ENCODE measurements at regions not wholly inside any gene's neighbourhood (a gene's known extent, or its start where the extent isn't known, plus 50 kb on each side); places are given as distances from the start of the nearest gene placed in this dataset.

GRCh38 chr5:163379298-163380155 is 57.9 kb upstream of the CCNG1 start:
- Histone ChIP-seq H3K4me3 (replicated peaks in 1 of 4; ENCODE audit: control extremely low read depth in 1 of 4, insufficient read depth in 1 of 4, low read depth in 3 of 4, low read length in 4 of 4) (no peak overlapping the region), H3K9me3 (ENCODE audit: control insufficient read depth, insufficient read depth, low read depth, low read length) (no peaks in the 10 kb centered on the region), H3K36me3 (ENCODE audit: control insufficient read depth, insufficient read depth, low read length) (no peaks in the 10 kb centered on the region), H2AFZ (ENCODE audit: low read length) (no peak overlapping the region), H3K4me1 (ENCODE audit: control insufficient read depth, extremely low read depth, insufficient read depth, low read length) (no peaks in the 10 kb centered on the region), H3K27me3 (ENCODE audit: control insufficient read depth, insufficient read depth, low read length) (no peaks in the 10 kb centered on the region), H3K4me2 (ENCODE audit: extremely low read depth, insufficient read depth, low read length) (no peak overlapping the region), H3K9ac (ENCODE audit: insufficient read depth, low read length) (no peak overlapping the region), H3K79me2 (ENCODE audit: control insufficient read depth, insufficient read depth, low read length) (no peaks in the 10 kb centered on the region), H3K27ac (ENCODE audit: insufficient read depth, low read length) (no peak overlapping the region), H4K20me1 (ENCODE audit: control insufficient read depth, extremely low read depth, insufficient read depth, low read length) (no peaks in the 10 kb centered on the region)
- peak; percentile 90 to 93 for DNase-seq (ENCODE audit: low read depth in 2 of 2)
- TF ChIP-seq EZH2 (IDR thresholded peaks at IDR 0.05; ENCODE audit: low read length, missing control alignments) = no peak
- TF ChIP-seq, protein P1, sequence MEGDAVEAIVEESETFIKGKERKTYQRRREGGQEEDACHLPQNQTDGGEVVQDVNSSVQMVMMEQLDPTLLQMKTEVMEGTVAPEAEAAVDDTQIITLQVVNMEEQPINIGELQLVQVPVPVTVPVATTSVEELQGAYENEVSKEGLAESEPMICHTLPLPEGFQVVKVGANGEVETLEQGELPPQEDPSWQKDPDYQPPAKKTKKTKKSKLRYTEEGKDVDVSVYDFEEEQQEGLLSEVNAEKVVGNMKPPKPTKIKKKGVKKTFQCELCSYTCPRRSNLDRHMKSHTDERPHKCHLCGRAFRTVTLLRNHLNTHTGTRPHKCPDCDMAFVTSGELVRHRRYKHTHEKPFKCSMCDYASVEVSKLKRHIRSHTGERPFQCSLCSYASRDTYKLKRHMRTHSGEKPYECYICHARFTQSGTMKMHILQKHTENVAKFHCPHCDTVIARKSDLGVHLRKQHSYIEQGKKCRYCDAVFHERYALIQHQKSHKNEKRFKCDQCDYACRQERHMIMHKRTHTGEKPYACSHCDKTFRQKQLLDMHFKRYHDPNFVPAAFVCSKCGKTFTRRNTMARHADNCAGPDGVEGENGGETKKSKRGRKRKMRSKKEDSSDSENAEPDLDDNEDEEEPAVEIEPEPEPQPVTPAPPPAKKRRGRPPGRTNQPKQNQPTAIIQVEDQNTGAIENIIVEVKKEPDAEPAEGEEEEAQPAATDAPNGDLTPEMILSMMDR (conservative IDR thresholded peaks at IDR 0.05 in 1 of 2, IDR thresholded peaks at IDR 0.05 in 1 of 2; ENCODE audit: low read depth in 1 of 2, low read length in 2 of 2) = no peak

- no peak for TF ChIP-seq EZH2 (IDR thresholded peaks at IDR 0.05; ENCODE audit: low read length, missing control alignments)
- TF ChIP-seq, protein P1 (conservative IDR thresholded peaks at IDR 0.05 in 1 of 2, IDR thresholded peaks at IDR 0.05 in 1 of 2; ENCODE audit: low read depth in 1 of 2, low read length in 2 of 2) = no peak
Measured at GRCh38 chr5:163381832-163382231, 55.6 kb upstream of the CCNG1 start.

DNA sequence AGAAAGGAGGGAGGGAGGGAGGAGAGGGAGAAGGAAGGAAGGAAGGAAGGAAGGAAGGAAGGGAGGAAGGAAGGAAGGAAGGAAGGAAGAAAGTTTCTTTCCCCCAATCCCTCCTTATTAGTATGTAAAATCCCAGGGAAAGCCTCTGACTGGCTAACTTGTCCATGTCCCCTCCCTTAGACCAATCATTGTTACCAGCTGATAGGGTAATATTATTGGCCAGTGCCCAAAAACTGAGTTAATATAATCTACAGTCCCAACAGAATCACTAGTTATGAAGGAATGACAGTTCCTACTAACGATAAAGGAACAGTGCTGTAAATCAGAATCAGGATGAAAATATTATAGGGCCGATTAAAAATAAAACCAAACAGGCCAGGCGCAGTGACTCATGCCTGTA is 53.6 kb upstream of the CCNG1 start:
- Histone ChIP-seq H3K4me2 (ENCODE audit: extremely low read depth, insufficient read depth, low read length) (no peak overlapping the region), H3K9me3 (ENCODE audit: control insufficient read depth, insufficient read depth, low read depth, low read length) (no peaks in the 10 kb centered on the region), H2AFZ (ENCODE audit: low read length) (no peak overlapping the region), H4K20me1 (ENCODE audit: control insufficient read depth, extremely low read depth, insufficient read depth, low read length) (no peaks in the 10 kb centered on the region), H3K9ac (ENCODE audit: insufficient read depth, low read length) (no peak overlapping the region), H3K27ac (ENCODE audit: insufficient read depth, low read length) (no peak overlapping the region), H3K79me2 (ENCODE audit: control insufficient read depth, insufficient read depth, low read length) (no peaks in the 10 kb centered on the region), H3K4me3 (replicated peaks in 1 of 4; ENCODE audit: control extremely low read depth in 1 of 4, insufficient read depth in 1 of 4, low read depth in 3 of 4, low read length in 4 of 4) (no peak overlapping the region), H3K4me1 (ENCODE audit: control insufficient read depth, extremely low read depth, insufficient read depth, low read length) (no peaks in the 10 kb centered on the region), H3K27me3 (ENCODE audit: control insufficient read depth, insufficient read depth, low read length) (no peaks in the 10 kb centered on the region), H3K36me3 (ENCODE audit: control insufficient read depth, insufficient read depth, low read length) (no peaks in the 10 kb centered on the region)
- DNase-seq (ENCODE audit: low read depth in 2 of 2) = no peak
- TF ChIP-seq, protein P1 (conservative IDR thresholded peaks at IDR 0.05 in 1 of 2, IDR thresholded peaks at IDR 0.05 in 1 of 2; ENCODE audit: low read depth in 1 of 2, low read length in 2 of 2) = no peak
- TF ChIP-seq EZH2 (IDR thresholded peaks at IDR 0.05; ENCODE audit: low read length, missing control alignments) = no peak

More at GRCh38 chr5:163381832-163382231, 55.6 kb upstream of the CCNG1 start:
- H2AFZ ChIP-seq (ENCODE audit: low read length) = no peak overlapping the region
- DNase-seq (ENCODE audit: low read depth in 2 of 2) = no peak
- H3K4me2 ChIP-seq (ENCODE audit: extremely low read depth, insufficient read depth, low read length) = no peak overlapping the region
- H3K27me3 ChIP-seq (ENCODE audit: control insufficient read depth, insufficient read depth, low read length) = no peaks in the 10 kb centered on the region
- H3K4me1 ChIP-seq (ENCODE audit: control insufficient read depth, extremely low read depth, insufficient read depth, low read length) = no peaks in the 10 kb centered on the region
- H4K20me1 ChIP-seq (ENCODE audit: control insufficient read depth, extremely low read depth, insufficient read depth, low read length) = no peaks in the 10 kb centered on the region
- H3K4me3 ChIP-seq (replicated peaks in 1 of 4; ENCODE audit: control extremely low read depth in 1 of 4, insufficient read depth in 1 of 4, low read depth in 3 of 4, low read length in 4 of 4) = no peak overlapping the region
- H3K79me2 ChIP-seq (ENCODE audit: control insufficient read depth, insufficient read depth, low read length) = no peaks in the 10 kb centered on the region
- no peak overlapping the region for H3K27ac ChIP-seq (ENCODE audit: insufficient read depth, low read length)
- H3K9me3 ChIP-seq (ENCODE audit: control insufficient read depth, insufficient read depth, low read depth, low read length) = no peaks in the 10 kb centered on the region
- no peaks in the 10 kb centered on the region for H3K36me3 ChIP-seq (ENCODE audit: control insufficient read depth, insufficient read depth, low read length)
- no peak overlapping the region for H3K9ac ChIP-seq (ENCODE audit: insufficient read depth, low read length)
